SK-N-DZ (cell line): ENCODE measurements at regions not wholly inside any gene's neighbourhood (a gene's known extent, or its start where the extent isn't known, plus 50 kb on each side); places are given as distances from the start of the nearest gene placed in this dataset.
"Not testable (repeated sequence)": the region's sequence is repeated elsewhere in the genome, so short reads cannot be mapped to it uniquely, and the experiment has no call there.

Experiments
- DNase-seq: peaks from one replicate; pipeline ENCODE4 v3.0.0-alpha.2; 2015; ENCODE audit warnings: low spot score

GRCh38 chr9:11471321-11471720 is 858.5 kb upstream of the PTPRD start:
- no peak for DNase-seq

DNA sequence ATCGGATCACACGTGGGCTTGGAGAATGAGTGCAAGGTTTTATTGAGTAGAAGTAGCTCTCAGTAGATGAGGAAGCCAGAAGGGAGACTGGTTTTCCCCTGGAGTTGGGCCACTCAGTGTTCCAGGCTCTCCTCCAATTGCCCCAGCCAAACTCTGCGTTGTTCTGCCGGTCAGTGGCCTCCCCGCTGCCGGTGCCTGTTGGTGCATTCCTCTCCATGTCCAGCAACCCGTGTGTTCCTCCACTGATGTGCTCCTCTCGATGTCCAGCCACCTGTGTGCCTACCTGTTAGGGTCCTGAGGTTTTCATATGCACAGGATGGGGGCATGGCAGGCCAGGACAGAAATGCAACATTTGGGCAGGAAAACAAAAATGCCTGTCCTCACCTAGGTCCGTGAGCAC is 888.0 kb upstream of the PTPRD start:
- no peak for DNase-seq

DNA sequence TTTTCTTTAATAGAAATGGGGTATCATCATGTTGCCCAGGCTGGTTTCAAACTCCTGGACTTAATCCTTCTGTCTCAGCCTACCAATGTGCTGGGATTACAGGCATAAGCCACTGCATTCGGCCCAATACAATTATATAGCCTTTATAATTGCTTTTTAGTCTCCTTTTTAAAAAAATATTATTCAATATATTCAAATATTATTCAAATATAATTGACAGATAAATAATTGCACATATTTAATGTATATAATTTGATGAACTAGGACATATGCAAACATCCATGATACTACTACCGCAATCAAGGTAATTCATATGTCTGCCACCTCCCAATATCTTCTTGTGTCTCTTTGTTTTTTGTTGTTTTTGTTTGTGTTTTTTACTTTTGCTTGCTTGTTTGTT is 894.2 kb upstream of the PTPRD start:
- DNase-seq: no peak

- DNase-seq: no peak
Measured at GRCh38 chr9:11537566-11537965, 924.8 kb upstream of the PTPRD start.

DNA sequence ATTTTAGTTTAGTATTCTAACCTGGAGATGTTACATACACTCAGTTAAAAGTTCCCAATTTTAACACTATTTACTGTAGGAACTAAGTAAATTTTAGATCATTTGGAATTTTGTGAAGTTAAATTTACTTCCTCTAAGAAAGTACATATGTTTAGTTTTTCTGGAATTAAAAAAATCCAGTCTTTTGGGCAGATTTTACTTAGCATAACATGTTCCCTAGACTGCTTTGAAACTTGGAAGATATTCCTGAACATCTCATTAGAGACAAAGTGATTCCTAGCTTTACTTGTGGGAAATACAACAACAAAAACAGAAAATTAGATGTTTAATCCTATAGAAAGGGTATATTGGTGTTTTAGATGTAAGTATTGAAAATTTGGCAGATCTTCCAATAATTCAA is 930.0 kb upstream of the PTPRD start:
- DNase-seq: no peak

DNA sequence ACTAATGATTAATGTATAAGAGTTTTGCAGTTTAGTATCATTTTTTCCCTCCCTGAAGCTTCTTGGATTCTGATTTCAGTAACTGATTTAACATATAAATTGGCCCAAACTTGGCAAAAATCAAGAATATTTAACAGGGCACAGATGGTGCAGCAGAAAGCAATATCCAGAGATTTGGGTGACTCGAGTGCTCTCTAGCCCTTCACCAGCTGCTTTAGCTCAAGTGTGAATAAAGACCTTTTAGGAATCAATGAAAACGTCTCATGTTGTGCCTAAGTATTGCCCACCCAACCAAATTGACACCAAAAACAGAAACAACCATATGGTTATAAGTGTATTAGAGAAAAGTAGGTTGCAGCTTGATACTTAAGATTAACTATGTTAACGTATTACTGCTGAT is 933.4 kb upstream of the PTPRD start:
- no peak for DNase-seq

- no peak for DNase-seq
Measured at GRCh38 chr9:11549311-11549794, 936.6 kb upstream of the PTPRD start.

GRCh38 chr9:11551106-11551505 is 938.3 kb upstream of the PTPRD start:
- DNase-seq: no peak

DNA sequence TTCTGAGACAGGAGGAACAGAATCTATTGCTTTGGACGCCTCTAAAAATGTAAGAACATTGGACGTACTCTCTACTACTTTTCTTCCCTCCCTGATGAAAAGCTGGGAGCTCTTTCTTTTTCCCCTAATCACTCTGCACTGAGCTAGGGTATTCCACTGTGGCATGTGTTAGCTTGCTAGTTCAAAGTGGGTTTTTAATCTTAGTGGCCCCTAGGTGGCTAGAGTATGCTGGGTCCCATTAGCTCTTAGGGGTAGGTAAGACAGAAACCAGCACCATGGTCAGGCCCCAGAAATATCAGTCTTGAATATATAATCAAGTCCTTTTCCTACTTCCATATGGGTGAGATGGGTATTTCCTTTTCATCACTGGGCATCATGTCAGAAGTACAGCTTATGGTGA is 945.2 kb upstream of the PTPRD start:
- no peak for DNase-seq

DNA sequence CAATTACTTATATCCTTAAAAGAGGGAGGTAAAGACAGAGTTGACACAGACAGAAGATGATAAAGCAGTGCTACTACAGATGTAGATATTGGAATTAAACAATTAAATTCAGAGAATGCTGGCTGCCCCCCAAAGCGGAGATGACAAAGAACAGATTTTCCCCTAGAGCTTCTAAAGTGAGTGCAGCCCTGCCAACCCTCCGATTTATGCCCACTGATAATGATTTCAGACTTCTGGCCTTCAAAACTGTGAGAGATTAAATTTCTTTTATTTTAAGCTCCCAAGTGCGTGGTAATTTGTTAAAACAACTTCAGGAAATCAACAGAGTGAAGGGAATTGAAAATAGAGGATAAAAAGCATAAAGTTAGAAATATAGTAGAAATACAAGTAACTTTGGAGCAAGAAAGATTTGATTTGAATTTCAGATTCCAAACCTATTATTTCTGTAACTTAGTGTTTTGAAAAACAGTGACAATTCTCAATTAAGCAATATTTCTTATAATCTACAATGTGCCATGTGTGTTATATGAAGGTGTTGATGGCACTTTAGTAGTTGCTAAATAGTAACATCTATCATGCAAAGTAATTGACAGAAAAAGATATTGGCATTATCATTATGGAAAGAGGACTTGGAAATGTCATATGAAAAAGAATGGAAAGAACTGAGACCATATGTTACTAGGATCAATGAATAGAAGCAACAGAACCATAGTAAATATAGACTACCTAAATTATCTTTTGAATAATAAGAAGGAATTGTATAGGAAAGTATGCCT is 946.4 kb upstream of the PTPRD start:
- DNase-seq: no peak

- DNase-seq: peak; percentile 18
Measured at GRCh38 chr9:11577522-11577921, 964.7 kb upstream of the PTPRD start.

GRCh38 chr9:11595756-11596155 is 983.0 kb upstream of the PTPRD start:
- DNase-seq: no peak

DNA sequence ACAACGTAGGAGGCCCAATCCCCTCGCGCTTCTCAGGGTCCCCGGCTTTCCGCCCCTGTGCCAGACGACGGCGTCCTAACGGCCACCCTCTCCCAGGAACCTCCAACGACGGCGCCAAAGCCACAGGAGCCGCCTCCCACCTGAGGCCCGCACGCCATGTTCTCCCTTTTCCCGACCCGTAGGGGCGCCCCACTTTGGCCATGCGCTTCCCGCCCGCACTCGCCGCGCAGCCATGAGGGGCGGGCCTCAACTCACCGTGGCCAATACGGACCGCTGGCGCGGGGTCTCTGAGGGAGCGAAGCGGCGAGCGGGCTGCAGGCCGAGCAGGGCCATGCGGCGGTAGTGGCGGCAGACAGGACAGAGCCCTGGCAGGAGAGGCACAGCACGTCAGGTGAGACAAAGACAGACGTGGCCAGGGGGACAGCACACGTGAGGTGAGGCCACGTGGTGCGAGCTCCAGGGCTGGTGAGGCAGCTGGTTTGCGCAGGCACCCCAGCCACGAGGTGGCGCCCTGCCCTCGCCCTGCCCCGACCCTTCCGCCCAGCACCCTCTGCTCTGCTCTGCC is 1005.5 kb upstream of the PTPRD start:
- no peak for DNase-seq

DNA sequence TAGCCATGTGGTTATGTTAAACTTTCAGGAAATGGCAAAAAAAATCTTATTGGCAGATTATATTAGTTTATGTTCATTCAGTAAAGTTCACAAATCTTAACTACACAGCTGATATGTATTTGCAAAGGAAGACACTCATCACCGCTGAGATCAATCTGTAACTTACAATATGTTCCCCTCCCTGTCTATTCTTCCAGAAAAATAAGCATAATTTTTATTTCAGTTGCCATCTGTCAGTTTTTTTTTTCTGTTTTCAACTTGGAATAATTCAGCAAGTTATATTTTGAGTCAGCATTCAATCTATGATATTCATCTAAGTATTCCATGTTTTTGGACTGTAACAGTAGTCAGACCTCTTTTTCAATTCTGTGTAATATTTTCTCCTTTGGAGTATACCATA is 1019.9 kb upstream of the PTPRD start:
- no peak for DNase-seq

- DNase-seq: no peak
Measured at GRCh38 chr9:11646831-11647230, 1034.0 kb upstream of the PTPRD start.

GRCh38 chr9:11653867-11654266 is 1039.3 kb upstream of the TYRP1 start:
- DNase-seq: no peak

DNA sequence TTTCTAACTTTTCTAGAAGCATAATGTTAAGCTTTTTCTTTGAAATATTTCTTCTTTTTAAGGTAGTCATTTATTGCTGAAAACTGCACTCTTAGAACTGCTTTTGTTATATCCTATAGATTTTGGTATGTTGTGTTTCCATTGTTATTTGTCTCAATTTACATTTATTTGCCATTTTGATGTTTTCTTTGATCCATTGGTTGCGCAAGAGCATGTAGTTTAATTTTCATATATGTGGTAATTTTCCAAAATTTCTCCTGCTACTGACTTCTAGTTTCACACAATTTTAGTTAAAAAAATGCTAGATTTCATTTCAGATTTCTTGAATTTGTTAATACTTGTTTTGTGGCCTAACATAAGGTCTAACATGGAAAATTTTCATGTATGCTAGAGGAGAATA is 1029.3 kb upstream of the TYRP1 start:
- no peak for DNase-seq

DNA sequence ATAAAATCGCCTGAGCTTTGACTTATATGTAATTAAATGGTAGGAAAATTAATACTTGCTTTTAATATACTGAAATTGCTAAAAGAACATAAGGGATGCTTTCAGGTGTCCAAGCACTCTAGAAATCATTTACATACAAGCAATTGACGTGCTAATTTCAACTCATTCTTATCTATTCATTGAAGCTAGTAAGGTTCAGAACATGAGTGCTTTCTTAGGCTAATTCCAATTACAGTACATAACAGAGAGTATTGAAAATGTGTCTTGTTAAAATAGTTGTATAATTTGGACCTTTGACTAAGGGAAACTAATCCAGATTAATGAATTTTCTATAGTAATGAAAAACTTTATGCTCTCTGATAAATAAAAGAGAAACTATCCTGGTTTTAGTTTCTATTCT is 1016.4 kb upstream of the TYRP1 start:
- no peak for DNase-seq

DNA sequence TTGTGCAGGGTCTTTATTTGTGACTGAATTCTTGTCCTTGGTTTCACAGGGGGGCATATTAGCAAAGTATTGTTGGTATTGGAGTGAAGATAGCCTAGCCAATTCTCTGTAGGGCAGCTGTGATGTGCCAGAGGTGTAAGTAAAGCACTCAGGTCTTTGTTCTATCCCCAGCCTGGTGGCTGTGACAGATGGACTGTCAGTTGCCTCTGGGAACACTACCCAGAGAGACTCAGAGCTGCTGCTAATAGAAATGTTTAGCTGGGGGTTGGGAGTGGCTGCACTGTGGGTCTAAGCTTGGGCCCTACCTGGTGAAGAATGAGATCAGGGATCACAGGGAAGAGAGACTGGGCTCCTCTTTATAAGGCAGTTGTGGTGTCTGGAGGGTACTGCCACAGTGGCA is 1006.5 kb upstream of the TYRP1 start:
- DNase-seq: no peak

DNA sequence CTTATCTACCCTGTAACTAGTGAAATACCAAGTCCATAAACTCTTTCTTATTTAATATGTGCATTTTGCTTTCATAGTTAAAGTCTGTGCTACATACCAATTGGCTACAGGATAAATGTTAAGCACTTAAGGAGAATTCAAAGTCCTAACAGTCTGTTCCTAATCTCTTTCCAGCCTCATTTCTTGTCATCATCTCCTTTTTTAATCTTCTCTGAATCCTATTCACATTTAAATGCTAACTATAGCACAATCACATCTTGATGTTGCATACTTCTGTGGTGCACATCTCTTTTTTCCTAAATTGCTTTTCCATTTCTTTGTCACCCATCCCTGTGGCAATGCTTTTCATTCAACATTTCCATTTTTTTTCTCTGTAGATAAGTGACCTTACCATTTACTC is 996.1 kb upstream of the TYRP1 start:
- no peak for DNase-seq

GRCh38 chr9:11701706-11702105 is 991.5 kb upstream of the TYRP1 start:
- DNase-seq: no peak

GRCh38 chr9:11702548-11702947 is 990.6 kb upstream of the TYRP1 start:
- no peak for DNase-seq

- not testable (repeated sequence) for DNase-seq
Measured at GRCh38 chr9:11704198-11704597, 989.0 kb upstream of the TYRP1 start.

DNA sequence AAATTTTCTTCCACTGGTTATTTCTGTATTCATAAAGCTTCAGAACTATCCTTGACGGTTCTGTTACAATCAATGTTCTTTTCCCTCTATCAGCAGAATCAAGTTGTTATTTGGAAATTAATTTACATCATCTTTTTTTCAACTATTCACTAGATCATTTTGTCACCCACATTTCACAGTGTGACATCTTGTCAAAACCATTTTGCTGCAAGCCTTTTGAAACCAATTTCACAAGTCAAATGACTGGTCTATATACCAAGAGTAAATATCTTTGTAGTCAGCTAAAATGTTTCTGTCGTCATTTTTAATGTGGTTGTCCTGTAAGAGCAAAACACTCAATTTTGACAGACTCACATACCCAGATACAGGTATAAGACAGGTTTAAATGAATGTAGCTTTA is 984.3 kb upstream of the TYRP1 start:
- no peak for DNase-seq
